ENCODE measurements at regions not wholly inside any gene's neighbourhood (a gene's known extent, or its start where the extent isn't known, plus 50 kb on each side); places are given as distances from the start of the nearest gene placed in this dataset.

- no peak overlapping the region for H3K4me3 ChIP-seq (ENCODE audit: control insufficient read depth, low read depth, low read length)
- DNase-seq (ENCODE audit: low read depth): peak; percentile 5
- no peak for TF ChIP-seq CTCF (conservative IDR thresholded peaks at IDR 0.05; ENCODE audit: control insufficient read depth, insufficient read depth, low read depth, low read length)
These were observed 680.9 kb upstream of the AADAT start for GRCh38 chr4:170770664-170771063.

DNA sequence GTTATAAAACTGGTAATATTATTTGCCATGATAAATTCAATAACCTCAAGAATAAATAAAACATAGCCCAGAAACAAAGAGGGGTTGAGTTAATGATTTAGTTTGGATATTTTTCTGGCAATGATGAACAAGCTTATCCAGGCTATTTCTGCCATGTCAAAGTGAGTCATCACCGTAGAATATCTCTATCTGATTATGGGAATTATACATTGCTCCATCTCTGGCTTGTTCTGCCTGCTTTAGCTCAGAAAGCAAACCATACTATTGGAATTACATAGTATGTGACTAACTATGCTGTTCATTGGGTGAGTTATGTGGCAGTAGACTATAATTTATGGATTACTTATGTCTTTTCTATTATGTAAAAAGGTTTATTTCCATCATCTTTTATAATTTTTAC is 680.1 kb upstream of the AADAT start:
- TF ChIP-seq CTCF (conservative IDR thresholded peaks at IDR 0.05; ENCODE audit: control insufficient read depth, insufficient read depth, low read depth, low read length): no peak
- H3K4me3 ChIP-seq (ENCODE audit: control insufficient read depth, low read depth, low read length): no peak overlapping the region
- DNase-seq (ENCODE audit: low read depth): peak; percentile 26

DNA sequence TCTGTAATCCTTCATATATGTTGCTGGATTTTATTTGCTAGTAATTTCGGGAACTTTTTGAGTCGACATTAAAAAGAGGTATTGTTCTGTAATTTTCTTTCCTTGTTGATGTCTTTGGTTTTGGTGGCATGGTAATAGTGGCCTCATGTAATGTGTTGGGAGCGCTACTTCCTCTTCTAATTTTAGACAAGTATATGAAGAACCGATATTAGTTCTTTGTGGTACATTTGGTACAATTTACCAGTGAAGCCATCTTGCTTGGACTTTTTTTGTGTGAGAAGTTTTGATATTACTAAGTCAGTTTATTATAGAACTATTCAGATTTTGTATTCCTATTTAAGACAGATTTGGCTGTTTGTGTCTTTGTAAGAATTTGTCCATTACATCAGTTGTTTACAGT is 669.2 kb upstream of the AADAT start:
- no peak overlapping the region for H3K4me3 ChIP-seq (ENCODE audit: control insufficient read depth, low read depth, low read length)
- no peak for TF ChIP-seq CTCF (conservative IDR thresholded peaks at IDR 0.05; ENCODE audit: control insufficient read depth, insufficient read depth, low read depth, low read length)
- DNase-seq (ENCODE audit: low read depth): no peak

GRCh38 chr4:170750519-170750918 is 660.8 kb upstream of the AADAT start:
- TF ChIP-seq CTCF (conservative IDR thresholded peaks at IDR 0.05; ENCODE audit: control insufficient read depth, insufficient read depth, low read depth, low read length): no peak
- no peak for DNase-seq (ENCODE audit: low read depth)
- no peak overlapping the region for H3K4me3 ChIP-seq (ENCODE audit: control insufficient read depth, low read depth, low read length)

- TF ChIP-seq CTCF (conservative IDR thresholded peaks at IDR 0.05; ENCODE audit: control insufficient read depth, insufficient read depth, low read depth, low read length): no peak
- no peak for DNase-seq (ENCODE audit: low read depth)
These were observed 659.2 kb upstream of the AADAT start for GRCh38 chr4:170748975-170749374.

GRCh38 chr4:170743633-170744032 is 653.9 kb upstream of the AADAT start:
- no peak overlapping the region for H3K4me3 ChIP-seq (ENCODE audit: control insufficient read depth, low read depth, low read length)
- DNase-seq (ENCODE audit: low read depth): no peak
- TF ChIP-seq CTCF (conservative IDR thresholded peaks at IDR 0.05; ENCODE audit: control insufficient read depth, insufficient read depth, low read depth, low read length): no peak

More at GRCh38 chr4:170748975-170749374, 659.2 kb upstream of the AADAT start:
- H3K4me3 ChIP-seq (ENCODE audit: control insufficient read depth, low read depth, low read length): no peak overlapping the region

- no peak for TF ChIP-seq CTCF (conservative IDR thresholded peaks at IDR 0.05; ENCODE audit: control insufficient read depth, insufficient read depth, low read depth, low read length)
- peak; percentile 8 for DNase-seq (ENCODE audit: low read depth)
- H3K4me3 ChIP-seq (ENCODE audit: control insufficient read depth, low read depth, low read length): no peak overlapping the region
These were observed 652.1 kb upstream of the AADAT start for GRCh38 chr4:170741856-170742255.
